ENCODE measurements at regions not wholly inside any gene's neighbourhood (a gene's known extent, or its start where the extent isn't known, plus 50 kb on each side); places are given as distances from the start of the nearest gene placed in this dataset.

DNA sequence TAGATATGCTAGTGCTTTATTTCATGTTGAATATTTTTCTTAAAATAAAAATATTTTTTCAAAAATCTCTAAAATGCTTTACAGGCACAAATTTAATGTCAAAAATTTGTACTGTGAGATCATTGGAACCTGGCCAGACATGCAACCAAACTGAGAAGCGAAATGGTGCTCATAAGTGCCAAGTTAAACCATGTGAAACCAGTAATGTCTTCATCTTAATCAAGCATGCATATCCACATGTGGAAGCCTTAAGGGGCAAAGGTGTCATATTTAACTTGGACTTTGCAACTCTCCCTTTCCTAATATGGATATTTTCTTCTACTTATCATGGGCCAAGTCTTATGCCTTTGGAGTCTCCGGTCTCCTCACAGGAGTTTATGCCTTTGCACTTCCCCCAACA is 208.9 kb upstream of the COL8A1 start:
- Histone ChIP-seq H3K9me3 (no peaks in the 10 kb centered on the region), H3K27me3 (no peaks in the 10 kb centered on the region), H3K4me3 (no peak overlapping the region), H3K27ac (no peak overlapping the region), H3K4me1 (no peaks in the 10 kb centered on the region), H3K36me3 (no peaks in the 10 kb centered on the region)
- ATAC-seq (ENCODE audit: low FRiP score in 2 of 2) (no peak), DNase-seq (no peak)
- WGBS, 2 donors: 70 to 72% methylated on average over 2 of the region's 2 CpGs
- TF ChIP-seq EP300 (IDR thresholded peaks at IDR 0.05): no peak
- no peak for TF ChIP-seq POLR2AphosphoS5 (IDR thresholded peaks at IDR 0.05)
- TF ChIP-seq, protein P1, sequence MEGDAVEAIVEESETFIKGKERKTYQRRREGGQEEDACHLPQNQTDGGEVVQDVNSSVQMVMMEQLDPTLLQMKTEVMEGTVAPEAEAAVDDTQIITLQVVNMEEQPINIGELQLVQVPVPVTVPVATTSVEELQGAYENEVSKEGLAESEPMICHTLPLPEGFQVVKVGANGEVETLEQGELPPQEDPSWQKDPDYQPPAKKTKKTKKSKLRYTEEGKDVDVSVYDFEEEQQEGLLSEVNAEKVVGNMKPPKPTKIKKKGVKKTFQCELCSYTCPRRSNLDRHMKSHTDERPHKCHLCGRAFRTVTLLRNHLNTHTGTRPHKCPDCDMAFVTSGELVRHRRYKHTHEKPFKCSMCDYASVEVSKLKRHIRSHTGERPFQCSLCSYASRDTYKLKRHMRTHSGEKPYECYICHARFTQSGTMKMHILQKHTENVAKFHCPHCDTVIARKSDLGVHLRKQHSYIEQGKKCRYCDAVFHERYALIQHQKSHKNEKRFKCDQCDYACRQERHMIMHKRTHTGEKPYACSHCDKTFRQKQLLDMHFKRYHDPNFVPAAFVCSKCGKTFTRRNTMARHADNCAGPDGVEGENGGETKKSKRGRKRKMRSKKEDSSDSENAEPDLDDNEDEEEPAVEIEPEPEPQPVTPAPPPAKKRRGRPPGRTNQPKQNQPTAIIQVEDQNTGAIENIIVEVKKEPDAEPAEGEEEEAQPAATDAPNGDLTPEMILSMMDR (IDR thresholded peaks at IDR 0.05): no peak

- no peak for ATAC-seq (ENCODE audit: low FRiP score in 2 of 2)
- 61 to 83% methylated on average over 2 of the region's 2 CpGs for WGBS, 2 donors
Measured at GRCh38 chr3:99425930-99426329, 212.5 kb upstream of the COL8A1 start.

GRCh38 chr3:99419116-99419515 is 219.3 kb upstream of the COL8A1 start:
- no peak overlapping the region for H3K27ac ChIP-seq
- no peaks in the 10 kb centered on the region for H3K9me3 ChIP-seq
- TF ChIP-seq POLR2AphosphoS5 (IDR thresholded peaks at IDR 0.05) (no peak), EP300 (IDR thresholded peaks at IDR 0.05) (no peak), POLR2A (IDR thresholded peaks at IDR 0.05) (no peak)
- TF ChIP-seq, protein P1 (IDR thresholded peaks at IDR 0.05): no peak
- no peak overlapping the region for H3K4me3 ChIP-seq
- H3K4me1 ChIP-seq: no peaks in the 10 kb centered on the region
- DNase-seq: no peak
- H3K27me3 ChIP-seq: no peaks in the 10 kb centered on the region
- no peak for ATAC-seq (ENCODE audit: low FRiP score in 2 of 2)
- H3K36me3 ChIP-seq: no peaks in the 10 kb centered on the region
- 57 to 67% methylated on average over 1 of the region's 1 CpG for WGBS, 2 donors

More at GRCh38 chr3:99425930-99426329, 212.5 kb upstream of the COL8A1 start:
- H3K27me3 ChIP-seq: no peaks in the 10 kb centered on the region
- no peak for DNase-seq
- H3K9me3 ChIP-seq: no peaks in the 10 kb centered on the region
- H3K4me3 ChIP-seq: no peak overlapping the region
- no peak overlapping the region for H3K27ac ChIP-seq
- no peak for TF ChIP-seq POLR2AphosphoS5 (IDR thresholded peaks at IDR 0.05)
- TF ChIP-seq EP300 (IDR thresholded peaks at IDR 0.05): no peak
- no peak for TF ChIP-seq POLR2A (IDR thresholded peaks at IDR 0.05)
- TF ChIP-seq, protein P1 (IDR thresholded peaks at IDR 0.05): no peak
- H3K36me3 ChIP-seq: no peaks in the 10 kb centered on the region
- no peaks in the 10 kb centered on the region for H3K4me1 ChIP-seq

GRCh38 chr3:99418709-99419108 is 219.7 kb upstream of the COL8A1 start:
- DNase-seq (no peak), ATAC-seq (ENCODE audit: low FRiP score in 2 of 2) (no peak)
- no peak overlapping the region for H3K4me3 ChIP-seq
- H3K9me3 ChIP-seq: no peaks in the 10 kb centered on the region
- H3K27ac ChIP-seq: no peak overlapping the region
- no peak for TF ChIP-seq EP300 (IDR thresholded peaks at IDR 0.05)
- no peak for TF ChIP-seq POLR2A (IDR thresholded peaks at IDR 0.05)
- TF ChIP-seq, protein P1 (IDR thresholded peaks at IDR 0.05): no peak
- TF ChIP-seq POLR2AphosphoS5 (IDR thresholded peaks at IDR 0.05): no peak
- no peaks in the 10 kb centered on the region for H3K36me3 ChIP-seq
- no peaks in the 10 kb centered on the region for H3K27me3 ChIP-seq
- no peaks in the 10 kb centered on the region for H3K4me1 ChIP-seq
- WGBS, 2 donors: 66 to 71% methylated on average over 3 of the region's 3 CpGs

- Histone ChIP-seq H3K9me3 (no peaks in the 10 kb centered on the region), H3K27ac (no peak overlapping the region), H3K4me1 (no peaks in the 10 kb centered on the region), H3K27me3 (no peaks in the 10 kb centered on the region), H3K4me3 (no peak overlapping the region), H3K36me3 (no peaks in the 10 kb centered on the region)
- ATAC-seq (ENCODE audit: low FRiP score in 2 of 2) (no peak), DNase-seq (no peak)
- TF ChIP-seq, protein P1 (IDR thresholded peaks at IDR 0.05): no peak
- TF ChIP-seq POLR2AphosphoS5 (IDR thresholded peaks at IDR 0.05): no peak
- TF ChIP-seq EP300 (IDR thresholded peaks at IDR 0.05): no peak
- no peak for TF ChIP-seq POLR2A (IDR thresholded peaks at IDR 0.05)
- 39 to 49% methylated on average over 2 of the region's 2 CpGs for WGBS, 2 donors
Measured at GRCh38 chr3:99418209-99418635, 220.2 kb upstream of the COL8A1 start.

Measured in upper lobe of left lung (tissue), 6 donors.